Thyroid gland (tissue), 4 donors: ENCODE measurements at regions not wholly inside any gene's neighbourhood (a gene's known extent, or its start where the extent isn't known, plus 50 kb on each side); places are given as distances from the start of the nearest gene placed in this dataset.

Experiments used
- CTCF ChIP-seq, 6 experiments: fragments of 200-600 bp in 3 of 6; fragments of 450-650 bp in 3 of 6; sonication (generic) in 3 of 6; IDR thresholded peaks; one replicate each; pipeline ENCODE4 v1.5.1; 2016 to 2019; ENCODE audit warnings: antibody characterized with exemption in 6 of 6, mild to moderate bottlenecking in 2 of 6, inconsistent platforms in 1 of 6, moderate library complexity in 1 of 6
- POLR2A ChIP-seq, 2 donors: fragments of 450-650 bp; IDR thresholded peaks; one replicate each; pipeline ENCODE4 v1.6.1; 2017; ENCODE audit warnings: antibody characterized with exemption in 2 of 2, mild to moderate bottlenecking in 2 of 2, moderate library complexity in 1 of 2

GRCh38 chr6:115441651-115442050, 619.0 kb downstream of the FRK start:
- TF ChIP-seq POLR2A (IDR thresholded peaks at IDR 0.05), result no peak
- no peak for TF ChIP-seq CTCF (IDR thresholded peaks at IDR 0.05)
